PC-3 (cell line): ENCODE measurements at regions not wholly inside any gene's neighbourhood (a gene's known extent, or its start where the extent isn't known, plus 50 kb on each side); places are given as distances from the start of the nearest gene placed in this dataset.

Source experiments
- ATAC-seq: fragments of 200-7000 bp; cut with Tn5 transposase; 2 replicates; pipeline ENCODE4 v1.9.1; 2020; ENCODE audit warnings: mild to moderate bottlenecking, moderate library complexity
- BruUV-seq: library from RNA; stranded (reverse); fragments of 400-500 nt; replicated peaks from 2 replicates; lab custom pipeline; 2021; lab: Mats Ljungman, UMichigan
- CTCF ChIA-PET: fragments of 300-600 bp; sonication (Branson Sonifier 250); formaldehyde crosslinking; loops from one replicate; lab custom pipeline; 2022; ENCODE audit warnings: antibody characterized with exemption; lab: Charles Lee
- POLR2A ChIA-PET: fragments of 300-600 bp; sonication (Branson Sonifier 250); formaldehyde crosslinking; loops from one replicate; lab custom pipeline; 2022; ENCODE audit warnings: antibody characterized with exemption; ENCODE audit not compliant: unreplicated experiment; lab: Charles Lee
- DNase-seq: peaks from one replicate; pipeline ENCODE4 v3.0.0-alpha.2; 2015
- H2AFZ ChIP-seq: fragments of 300-600 bp; sonication (generic); 2 replicates; pipeline ENCODE4 v1.6.0; 2016; ENCODE audit warnings: antibody characterized with exemption, low read length
- H3F3A ChIP-seq: fragments of 300-600 bp; sonication (generic); one replicate; pipeline ENCODE4 v1.6.0; 2017; ENCODE audit warnings: antibody characterized with exemption, low read length, control low read depth, mild to moderate bottlenecking; ENCODE audit not compliant: unreplicated experiment
- H3K27ac ChIP-seq: fragments of 300-600 bp; sonication (generic); 2 replicates; pipeline ENCODE4 v1.5.1; 2016; ENCODE audit warnings: mild to moderate bottlenecking, low read length
- H3K27me3 ChIP-seq: fragments of 300-600 bp; sonication (generic); 2 replicates; pipeline ENCODE4 v1.6.1; 2016; ENCODE audit warnings: low read length, mixed read lengths
- H3K36me3 ChIP-seq: fragments of 300-600 bp; sonication (generic); 2 replicates; pipeline ENCODE4 v1.6.1; 2016; ENCODE audit warnings: low read depth, mixed run types, low read length, mixed read lengths
- H3K4me1 ChIP-seq: fragments of 300-600 bp; sonication (generic); 2 replicates; pipeline ENCODE4 v1.5.1; 2016; ENCODE audit warnings: low read length; ENCODE audit not compliant: insufficient read depth
- H3K4me2 ChIP-seq: fragments of 300-600 bp; sonication (generic); 2 replicates; pipeline ENCODE4 v1.6.0; 2016; ENCODE audit warnings: low read length
- H3K4me3 ChIP-seq: fragments of 300-600 bp; sonication (generic); 2 replicates; pipeline ENCODE4 v1.5.1; 2016; ENCODE audit warnings: mild to moderate bottlenecking, low read length, mixed read lengths
- H3K79me2 ChIP-seq: fragments of 300-600 bp; sonication (generic); 2 replicates; pipeline ENCODE4 v1.6.1; 2017; ENCODE audit warnings: low read length, mixed read lengths
- H3K9ac ChIP-seq: fragments of 300-600 bp; sonication (generic); 2 replicates; pipeline ENCODE4 v1.6.0; 2016; ENCODE audit warnings: mild to moderate bottlenecking, low read length
- H3K9me2 ChIP-seq: fragments of 300-600 bp; sonication (generic); replicated peaks from 2 replicates; pipeline ENCODE4 v1.6.1; 2016; ENCODE audit warnings: mixed run types, low read length, mixed read lengths
- H3K9me3 ChIP-seq: fragments of 300-600 bp; sonication (generic); 2 replicates; pipeline ENCODE4 v1.6.1; 2016; ENCODE audit warnings: low read length, mixed read lengths
- H4K20me1 ChIP-seq: fragments of 300-600 bp; sonication (generic); 2 replicates; pipeline ENCODE4 v1.6.1; 2016; ENCODE audit warnings: low read length, mixed read lengths
- CTCF ChIP-seq: fragments of 300-600 bp; sonication (generic); conservative IDR thresholded peaks from 2 replicates; pipeline ENCODE4 v1.5.1; 2017; ENCODE audit warnings: antibody characterized with exemption, low read depth, mild to moderate bottlenecking, low read length
- EZH2 ChIP-seq: fragments of 300-600 bp; sonication (generic); IDR thresholded peaks from one replicate; pipeline ENCODE4 v1.6.1; 2017; ENCODE audit warnings: antibody characterized with exemption, mild to moderate bottlenecking, low read length; ENCODE audit not compliant: unreplicated experiment
- EZH2phosphoT487 ChIP-seq: fragments of 300-600 bp; sonication (generic); IDR thresholded peaks from 2 replicates; pipeline ENCODE4 v1.6.1; 2018; ENCODE audit warnings: mild to moderate bottlenecking, antibody characterized with exemption, low read length, borderline replicate concordance
- intact Hi-C: fragments of 100-400 bp; cut with micrococcal nuclease; formaldehyde crosslinking; loops from 2 replicates; pipeline ENCODE4 v1.9.0; 2023

- POLR2A ChIA-PET: interaction anchor here (0.6 kb wide), 1 partner anchor 15 kb away, joined by 28 read pairs; no protein-coding TSS in a partner anchor
- H3K4me1 ChIP-seq: no peaks in the 10 kb centered on the region
- no peak overlapping the region for H3K4me3 ChIP-seq
- DNase-seq (no peak), ATAC-seq (no peak)
- no peak overlapping the region for H3K9ac ChIP-seq
- H3K79me2 ChIP-seq: no peaks in the 10 kb centered on the region
- intact Hi-C loops: no loop called here
- H3K27ac ChIP-seq: no peak overlapping the region
- CTCF ChIA-PET: no interaction called here
- H2AFZ ChIP-seq: no peak overlapping the region
- TF ChIP-seq EZH2 (no peak), CTCF (no peak)
- no peaks in the 10 kb centered on the region for H3K9me2 ChIP-seq
- no peaks in the 10 kb centered on the region for H3K27me3 ChIP-seq
- H4K20me1 ChIP-seq: no peaks in the 10 kb centered on the region
- no TSS peak for BruUV-seq
- H3F3A ChIP-seq: no peaks in the 10 kb centered on the region
- H3K9me3 ChIP-seq: no peaks in the 10 kb centered on the region
- no peak overlapping the region for H3K4me2 ChIP-seq
- H3K36me3 ChIP-seq: no peaks in the 10 kb centered on the region
These were observed 80.4 kb upstream of the BMPER start for GRCh38 chr7:33824911-33825459.

- CTCF ChIA-PET: no interaction called here
These were observed 79.7 kb upstream of the BMPER start for GRCh38 chr7:33825644-33826043.

More at GRCh38 chr7:33825644-33826043, 79.7 kb upstream of the BMPER start:
- no peak for DNase-seq
- no peaks in the 10 kb centered on the region for H3K36me3 ChIP-seq
- H3K27ac ChIP-seq: no peak overlapping the region
- no peaks in the 10 kb centered on the region for H3K27me3 ChIP-seq
- H3K9me3 ChIP-seq: no peaks in the 10 kb centered on the region
- no peak overlapping the region for H3K9ac ChIP-seq
- no TSS peak for BruUV-seq
- no peaks in the 10 kb centered on the region for H3F3A ChIP-seq
- no peaks in the 10 kb centered on the region for H3K9me2 ChIP-seq
- H3K79me2 ChIP-seq: no peaks in the 10 kb centered on the region
- ATAC-seq: no peak
- no peak overlapping the region for H3K4me2 ChIP-seq
- TF ChIP-seq EZH2 (no peak), EZH2phosphoT487 (no peak), CTCF (no peak)
- POLR2A ChIA-PET: interaction anchor here (0.6 kb wide), 1 partner anchor 16 kb away, joined by 28 read pairs; no protein-coding TSS in a partner anchor
- no peak overlapping the region for H3K4me3 ChIP-seq
- no peaks in the 10 kb centered on the region for H3K4me1 ChIP-seq
- no peaks in the 10 kb centered on the region for H4K20me1 ChIP-seq
- intact Hi-C loops: no loop called here
- no peak overlapping the region for H2AFZ ChIP-seq
